IMR-90 (cell line): ENCODE measurements at regions not wholly inside any gene's neighbourhood (a gene's known extent, or its start where the extent isn't known, plus 50 kb on each side); places are given as distances from the start of the nearest gene placed in this dataset.

Experiments
- ATAC-seq: fragments of 200-7000 bp; cut with Tn5 transposase; 2 replicates; pipeline ENCODE4 v1.9.1; 2020; ENCODE audit warnings: low read depth, mild to moderate bottlenecking, moderate library complexity
- BruUV-seq: library from RNA; stranded (reverse); fragments of 400-500 nt; replicated peaks from 2 replicates; lab custom pipeline; 2021; lab: Mats Ljungman, UMichigan
- CTCF ChIA-PET: fragments of 300-600 bp; formaldehyde crosslinking; extraction: SDS; loops from one replicate; lab custom pipeline; 2021; ENCODE audit warnings: antibody characterized with exemption; lab: Yijun Ruan, JAX
- POLR2A ChIA-PET: fragments of 300-600 bp; sonication (Branson Sonifier 250); formaldehyde crosslinking; loops from one replicate; lab custom pipeline; 2022; ENCODE audit warnings: antibody characterized with exemption; ENCODE audit not compliant: unreplicated experiment; lab: Charles Lee
- DNase-seq: peaks from one replicate; pipeline ENCODE4 v3.0.0; 2013
- H2AFZ ChIP-seq: replicated peaks from 2 replicates; pipeline ENCODE3; 2013; ENCODE audit warnings: low read length, mild to moderate bottlenecking; ENCODE audit not compliant: poor library complexity
- H2AK5ac ChIP-seq: 2 replicates; pipeline ENCODE4 v1.6.1; 2013; ENCODE audit warnings: low read depth, low read length, inconsistent platforms
- H2AK9ac ChIP-seq: replicated peaks from 2 replicates; pipeline ENCODE3; 2013; ENCODE audit warnings: mild to moderate bottlenecking, low read depth, low read length, moderate library complexity; ENCODE audit not compliant: poor library complexity
- H2BK120ac ChIP-seq: 2 replicates; pipeline ENCODE4 v1.6.1; 2013; ENCODE audit warnings: low read depth, low read length, inconsistent platforms
- H2BK15ac ChIP-seq: 3 replicates; pipeline ENCODE4 v1.6.1; 2013; ENCODE audit warnings: low read depth, low read length, inconsistent platforms
- H2BK20ac ChIP-seq: 2 replicates; pipeline ENCODE4 v1.6.1; 2013; ENCODE audit warnings: low read depth, mild to moderate bottlenecking, inconsistent platforms, low read length, moderate library complexity
- H2BK5ac ChIP-seq: 2 replicates; pipeline ENCODE4 v1.6.1; 2013; ENCODE audit warnings: mild to moderate bottlenecking, low read depth, low read length, inconsistent platforms; ENCODE audit not compliant: poor library complexity, severe bottlenecking
- H3K14ac ChIP-seq: replicated peaks from 2 replicates; pipeline ENCODE4 v1.6.1; 2013; ENCODE audit warnings: low read depth, low read length, inconsistent platforms
- H3K18ac ChIP-seq: 2 replicates; pipeline ENCODE4 v1.6.1; 2013; ENCODE audit warnings: low read depth, low read length, control low read depth
- H3K23ac ChIP-seq: 2 replicates; pipeline ENCODE4 v1.6.1; 2013; ENCODE audit warnings: low read depth, low read length, inconsistent platforms
- H3K27ac ChIP-seq: 2 replicates; pipeline ENCODE4 v1.5.1; 2013; ENCODE audit warnings: mild to moderate bottlenecking, control low read depth, low read length; ENCODE audit not compliant: insufficient read depth
- H3K27me3 ChIP-seq: 2 replicates; pipeline ENCODE4 v1.6.1; 2013; ENCODE audit warnings: low read length; ENCODE audit not compliant: control insufficient read depth, insufficient read depth
- H3K36me3 ChIP-seq: 2 replicates; pipeline ENCODE4 v1.6.1; 2013; ENCODE audit warnings: low read length, mixed read lengths; ENCODE audit not compliant: control insufficient read depth, insufficient read depth
- H3K4ac ChIP-seq: 2 replicates; pipeline ENCODE4 v1.6.1; 2013; ENCODE audit warnings: low read depth, low read length, inconsistent platforms
- H3K4me1 ChIP-seq: 2 replicates; pipeline ENCODE4 v1.6.1; 2013; ENCODE audit warnings: low read length, mixed read lengths; ENCODE audit not compliant: control insufficient read depth, insufficient read depth
- H3K4me2 ChIP-seq: 2 replicates; pipeline ENCODE4 v1.6.1; 2013; ENCODE audit warnings: low read depth, mild to moderate bottlenecking, control low read depth, low read length, moderate library complexity
- H3K4me3 ChIP-seq: 2 replicates; pipeline ENCODE4 v1.5.1; 2013; ENCODE audit warnings: low read depth, mild to moderate bottlenecking, control low read depth, low read length, moderate library complexity; ENCODE audit not compliant: insufficient read depth
- H3K56ac ChIP-seq: 2 replicates; pipeline ENCODE4 v1.6.1; 2013; ENCODE audit warnings: low read length, inconsistent platforms; ENCODE audit not compliant: insufficient read depth; ENCODE audit errors: extremely low read depth
- H3K79me1 ChIP-seq, 2 experiments: 2 replicates each; pipeline ENCODE4 v1.6.1; 2013; ENCODE audit warnings: low read length in 2 of 2, inconsistent platforms in 1 of 2, low read depth in 1 of 2
- H3K9ac ChIP-seq: 2 replicates; pipeline ENCODE4 v1.6.1; 2013; ENCODE audit warnings: low read depth, low read length, control low read depth
- H3K9me1 ChIP-seq: 2 replicates; pipeline ENCODE4 v1.6.1; 2013; ENCODE audit warnings: low read length, inconsistent platforms; ENCODE audit not compliant: insufficient read depth
- H3K9me3 ChIP-seq: 2 replicates; pipeline ENCODE4 v1.6.1; 2013; ENCODE audit warnings: low read length; ENCODE audit not compliant: control insufficient read depth, insufficient read depth
- H4K20me1 ChIP-seq: 2 replicates; pipeline ENCODE4 v1.6.1; 2013; ENCODE audit warnings: low read length, inconsistent platforms; ENCODE audit not compliant: insufficient read depth
- H4K5ac ChIP-seq: 2 replicates; pipeline ENCODE4 v1.6.1; 2013; ENCODE audit warnings: mild to moderate bottlenecking, low read depth, low read length, control low read depth
- H4K8ac ChIP-seq, 2 experiments: 2 replicates each; pipeline ENCODE4 v1.6.1; 2013; ENCODE audit warnings: low read depth in 2 of 2, low read length in 2 of 2, control low read depth in 1 of 2, inconsistent platforms in 1 of 2
- H4K91ac ChIP-seq: 2 replicates; pipeline ENCODE4 v1.6.1; 2013; ENCODE audit warnings: low read depth, low read length, inconsistent platforms; ENCODE audit not compliant: insufficient read depth
- BHLHE40 ChIP-seq: fragments of 150-350 bp; IDR thresholded peaks from 2 replicates; pipeline ENCODE4 v1.6.1; 2016; ENCODE audit warnings: mild to moderate bottlenecking, low read depth, low read length
- CEBPB ChIP-seq: IDR thresholded peaks from 2 replicates; pipeline ENCODE4 v1.6.1; 2012; ENCODE audit warnings: low read depth, low read length, improper control_type of control experiment
- CHD1 ChIP-seq: IDR thresholded peaks from 2 replicates; pipeline ENCODE4 v1.6.1; 2012; ENCODE audit warnings: low read depth, low read length, improper control_type of control experiment
- FOS ChIP-seq: fragments of 150-350 bp; IDR thresholded peaks from 2 replicates; pipeline ENCODE4 v1.6.1; 2016; ENCODE audit warnings: low read depth, low read length
- MAFK ChIP-seq: IDR thresholded peaks from 2 replicates; pipeline ENCODE4 v1.6.1; 2012; ENCODE audit warnings: low read depth, low read length, improper control_type of control experiment
- MAZ ChIP-seq: IDR thresholded peaks from 2 replicates; pipeline ENCODE4 v1.6.1; 2012; ENCODE audit warnings: low read depth, mild to moderate bottlenecking, low read length, improper control_type of control experiment, moderate library complexity, borderline replicate concordance
- MXI1 ChIP-seq: IDR thresholded peaks from 2 replicates; pipeline ENCODE4 v1.6.1; 2012; ENCODE audit warnings: low read depth, mild to moderate bottlenecking, low read length, moderate library complexity, borderline replicate concordance
- NFE2L2 ChIP-seq: fragments of 150-350 bp; IDR thresholded peaks from 2 replicates; pipeline ENCODE4 v1.6.1; 2016; ENCODE audit warnings: low read depth, mild to moderate bottlenecking, low read length
- POLR2A ChIP-seq: IDR thresholded peaks from 2 replicates; pipeline ENCODE4 v1.6.1; 2012; ENCODE audit warnings: mild to moderate bottlenecking, low read depth, low read length
- RAD21 ChIP-seq: IDR thresholded peaks from 2 replicates; pipeline ENCODE4 v1.6.1; 2012; ENCODE audit warnings: low read length, improper control_type of control experiment
- RCOR1 ChIP-seq: IDR thresholded peaks from 2 replicates; pipeline ENCODE4 v1.6.1; 2012; ENCODE audit warnings: mild to moderate bottlenecking, low read length, improper control_type of control experiment; ENCODE audit not compliant: insufficient replicate concordance
- RFX5 ChIP-seq: IDR thresholded peaks from 2 replicates; pipeline ENCODE4 v1.8.0; 2012; ENCODE audit warnings: low read depth, mild to moderate bottlenecking, low read length, moderate library complexity
- SMC3 ChIP-seq: fragments of 150-350 bp; IDR thresholded peaks from 2 replicates; pipeline ENCODE4 v1.6.1; 2016; ENCODE audit warnings: low read depth, mild to moderate bottlenecking, antibody characterized with exemption, low read length, moderate library complexity
- WGBS, 2 experiments: methylation state at CpG; one replicate each; pipeline versions ENCODE4 v1.1.5 to v1.1.7; 2013; ENCODE audit warnings: missing lambda C conversion rate in 2 of 2; ENCODE audit not compliant: insufficient read length in 1 of 2; ENCODE audit errors: extremely low coverage in 2 of 2; 5-methylcytosine and 5-hydroxymethylcytosine counted together
- dilution Hi-C: fragments of 300-500 bp; cut with HindIII; formaldehyde crosslinking; loops from one replicate; pipeline ENCODE4 v1.14.3; 2018; ENCODE audit warnings: low sequenced_read_pairs; ENCODE audit not compliant: unreplicated experiment
- in situ Hi-C: fragments of 300-500 bp; cut with MboI; formaldehyde crosslinking; loops from 3 replicates; pipeline ENCODE4 v1.14.3; 2019; ENCODE audit warnings: low sequenced_read_pairs, inconsistent platforms, mixed read lengths
- intact Hi-C: fragments of 100-400 bp; cut with micrococcal nuclease; formaldehyde crosslinking; loops from 2 replicates; pipeline ENCODE4 v1.10.0; 2022
- TF ChIP-seq, protein P1 (sequence below): fragments of 150-350 bp; IDR thresholded peaks from 2 replicates; pipeline ENCODE4 v1.6.1; 2016; ENCODE audit warnings: low read depth, mild to moderate bottlenecking, low read length, moderate library complexity, borderline replicate concordance
- TF ChIP-seq, protein P2 (sequence below): fragments of 150-350 bp; IDR thresholded peaks from 2 replicates; pipeline ENCODE4 v1.6.1; 2017; ENCODE audit warnings: mild to moderate bottlenecking, antibody characterized with exemption, low read length, low read depth
- TF ChIP-seq, protein P3 (sequence below): conservative IDR thresholded peaks from 2 replicates; pipeline ENCODE4 v1.5.1; 2012; ENCODE audit warnings: mild to moderate bottlenecking, low read depth, low read length, improper control_type of control experiment

- no peaks in the 10 kb centered on the region for H3K27me3 ChIP-seq
- H3K79me1 ChIP-seq, result no peaks in the 10 kb centered on the region
- in situ Hi-C loops (no loop called here), intact Hi-C loops (no loop called here), dilution Hi-C loops (no loop called here)
- H2BK5ac ChIP-seq, result no peak overlapping the region
- POLR2A ChIA-PET, result no interaction called here
- no peak overlapping the region for H2AK5ac ChIP-seq
- no peak overlapping the region for H2BK20ac ChIP-seq
- no peak overlapping the region for H4K8ac ChIP-seq
- H3K9ac ChIP-seq, result no peak overlapping the region
- H3K18ac ChIP-seq, result no peak overlapping the region
- H4K91ac ChIP-seq, result no peak overlapping the region
- H4K5ac ChIP-seq, result no peak overlapping the region
- CTCF ChIA-PET, result no interaction called here
- TF ChIP-seq MXI1 (no peak), SMC3 (no peak), CEBPB (no peak), CHD1 (no peak), FOS (no peak), MAZ (no peak), MAFK (no peak), RFX5 (no peak), BHLHE40 (no peak), NFE2L2 (no peak), POLR2A (no peak), RAD21 (no peak), RCOR1 (no peak)
- TF ChIP-seq, protein P1, sequence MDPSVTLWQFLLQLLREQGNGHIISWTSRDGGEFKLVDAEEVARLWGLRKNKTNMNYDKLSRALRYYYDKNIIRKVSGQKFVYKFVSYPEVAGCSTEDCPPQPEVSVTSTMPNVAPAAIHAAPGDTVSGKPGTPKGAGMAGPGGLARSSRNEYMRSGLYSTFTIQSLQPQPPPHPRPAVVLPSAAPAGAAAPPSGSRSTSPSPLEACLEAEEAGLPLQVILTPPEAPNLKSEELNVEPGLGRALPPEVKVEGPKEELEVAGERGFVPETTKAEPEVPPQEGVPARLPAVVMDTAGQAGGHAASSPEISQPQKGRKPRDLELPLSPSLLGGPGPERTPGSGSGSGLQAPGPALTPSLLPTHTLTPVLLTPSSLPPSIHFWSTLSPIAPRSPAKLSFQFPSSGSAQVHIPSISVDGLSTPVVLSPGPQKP, result no peak
- TF ChIP-seq, protein P2, sequence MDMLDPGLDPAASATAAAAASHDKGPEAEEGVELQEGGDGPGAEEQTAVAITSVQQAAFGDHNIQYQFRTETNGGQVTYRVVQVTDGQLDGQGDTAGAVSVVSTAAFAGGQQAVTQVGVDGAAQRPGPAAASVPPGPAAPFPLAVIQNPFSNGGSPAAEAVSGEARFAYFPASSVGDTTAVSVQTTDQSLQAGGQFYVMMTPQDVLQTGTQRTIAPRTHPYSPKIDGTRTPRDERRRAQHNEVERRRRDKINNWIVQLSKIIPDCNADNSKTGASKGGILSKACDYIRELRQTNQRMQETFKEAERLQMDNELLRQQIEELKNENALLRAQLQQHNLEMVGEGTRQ, result no peak
- TF ChIP-seq, protein P3, sequence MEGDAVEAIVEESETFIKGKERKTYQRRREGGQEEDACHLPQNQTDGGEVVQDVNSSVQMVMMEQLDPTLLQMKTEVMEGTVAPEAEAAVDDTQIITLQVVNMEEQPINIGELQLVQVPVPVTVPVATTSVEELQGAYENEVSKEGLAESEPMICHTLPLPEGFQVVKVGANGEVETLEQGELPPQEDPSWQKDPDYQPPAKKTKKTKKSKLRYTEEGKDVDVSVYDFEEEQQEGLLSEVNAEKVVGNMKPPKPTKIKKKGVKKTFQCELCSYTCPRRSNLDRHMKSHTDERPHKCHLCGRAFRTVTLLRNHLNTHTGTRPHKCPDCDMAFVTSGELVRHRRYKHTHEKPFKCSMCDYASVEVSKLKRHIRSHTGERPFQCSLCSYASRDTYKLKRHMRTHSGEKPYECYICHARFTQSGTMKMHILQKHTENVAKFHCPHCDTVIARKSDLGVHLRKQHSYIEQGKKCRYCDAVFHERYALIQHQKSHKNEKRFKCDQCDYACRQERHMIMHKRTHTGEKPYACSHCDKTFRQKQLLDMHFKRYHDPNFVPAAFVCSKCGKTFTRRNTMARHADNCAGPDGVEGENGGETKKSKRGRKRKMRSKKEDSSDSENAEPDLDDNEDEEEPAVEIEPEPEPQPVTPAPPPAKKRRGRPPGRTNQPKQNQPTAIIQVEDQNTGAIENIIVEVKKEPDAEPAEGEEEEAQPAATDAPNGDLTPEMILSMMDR, result no peak
- H3K27ac ChIP-seq, result no peak overlapping the region
- H3K14ac ChIP-seq, result no peak overlapping the region
- no CpG with 5 or more reads among the region's 7 CpGs for WGBS, 2 experiments
- no TSS peak for BruUV-seq
- H2AFZ ChIP-seq, result no peak overlapping the region
- no peaks in the 10 kb centered on the region for H4K20me1 ChIP-seq
- no peak for DNase-seq
- ATAC-seq, result no peak
- peaks cover 12% of the 10 kb centered on the region for H3K9me3 ChIP-seq
- H3K36me3 ChIP-seq, result no peaks in the 10 kb centered on the region
- no peak overlapping the region for H3K4me3 ChIP-seq
- no peak overlapping the region for H2BK15ac ChIP-seq
- no peaks in the 10 kb centered on the region for H3K4me1 ChIP-seq
- no peak overlapping the region for H3K23ac ChIP-seq
- no peak overlapping the region for H3K4me2 ChIP-seq
- no peaks in the 10 kb centered on the region for H3K9me1 ChIP-seq
- no peak overlapping the region for H2BK120ac ChIP-seq
- no peak overlapping the region for H2AK9ac ChIP-seq
- H3K56ac ChIP-seq, result no peak overlapping the region
- no peak overlapping the region for H3K4ac ChIP-seq
These were observed 168.7 kb upstream of the GALNTL6 start for GRCh38 chr4:171644430-171645057.
